ENCODE measurements at regions not wholly inside any gene's neighbourhood (a gene's known extent, or its start where the extent isn't known, plus 50 kb on each side); places are given as distances from the start of the nearest gene placed in this dataset.

DNA sequence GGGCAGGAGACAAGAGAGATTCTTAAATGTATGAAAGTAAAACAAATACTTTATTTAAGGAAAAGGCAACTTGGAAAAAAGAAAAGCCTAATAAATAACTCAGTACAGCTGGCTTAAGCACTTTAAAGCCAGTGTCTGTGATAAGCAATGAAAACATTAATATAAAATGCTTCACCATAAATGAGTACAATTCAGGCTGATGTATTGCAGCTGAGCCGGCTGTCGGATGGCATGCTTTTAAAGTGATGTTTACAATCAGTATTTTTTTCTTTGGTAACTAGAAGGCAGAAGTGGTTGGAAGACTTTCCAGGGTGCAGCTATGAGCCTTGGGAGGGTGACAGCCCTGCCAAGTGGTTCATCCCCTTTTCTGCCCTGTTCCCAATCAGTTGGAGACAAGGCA is 58.7 kb upstream of the CELF4 start:
- DNase-seq = no peak

DNA sequence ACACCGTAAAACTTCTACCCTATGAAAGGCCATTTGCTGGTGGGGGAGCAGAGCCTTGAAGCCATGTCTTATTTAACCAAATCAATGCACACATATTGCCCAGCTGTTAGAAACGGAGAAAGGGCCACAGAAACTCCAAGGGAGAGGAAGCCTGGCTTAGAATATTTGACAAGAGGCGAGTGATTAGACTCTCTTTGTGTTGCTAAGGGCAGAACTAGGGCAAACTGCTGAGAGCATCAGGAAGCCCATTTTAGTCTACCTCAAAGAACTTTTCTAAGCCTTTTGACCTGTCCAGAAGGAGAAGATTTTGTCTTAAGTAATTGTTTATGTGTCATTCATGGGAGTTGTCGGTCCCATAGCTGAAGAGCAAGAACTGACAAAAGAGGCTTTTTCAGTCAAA is 54.4 kb upstream of the CELF4 start:
- no peak for DNase-seq

- DNase-seq = no peak
Measured at GRCh38 chr18:37617623-37618022, 52.0 kb upstream of the CELF4 start.

Data from NCI-H1694 (cell line).